Neural cell (in vitro differentiated cells): ENCODE measurements at regions not wholly inside any gene's neighbourhood (a gene's known extent, or its start where the extent isn't known, plus 50 kb on each side); places are given as distances from the start of the nearest gene placed in this dataset.

ENCODE experiments used
- H2AFZ ChIP-seq: fragments of 200-600, 300-800 bp; sonication (generic), shearing (Covaris generic); 2 replicates; pipeline ENCODE4 v1.6.0; 2014; ENCODE audit warnings: low read depth, mild to moderate bottlenecking, antibody characterized with exemption, low read length, moderate library complexity
- H3F3A ChIP-seq: fragments of 200-600 bp; shearing (Covaris generic); 2 replicates; pipeline ENCODE4 v1.6.1; 2016; ENCODE audit warnings: mild to moderate bottlenecking, moderate library complexity, mixed read lengths, antibody characterized with exemption, low read length; ENCODE audit not compliant: insufficient read depth, poor library complexity, severe bottlenecking
- H3K27ac ChIP-seq: fragments of 200-600, 300-800 bp; sonication (generic), shearing (Covaris generic); 2 replicates; pipeline ENCODE4 v1.5.1; 2014; ENCODE audit warnings: mild to moderate bottlenecking, low read length, moderate library complexity
- H3K27me3 ChIP-seq: fragments of 300-800, 200-600 bp; sonication (generic), shearing (Covaris generic); 2 replicates; pipeline ENCODE4 v1.6.0; 2014; ENCODE audit warnings: mild to moderate bottlenecking, low read depth, low read length, moderate library complexity; ENCODE audit not compliant: insufficient read depth
- H3K36me3 ChIP-seq: fragments of 300-800, 200-600 bp; sonication (generic), shearing (Covaris generic); 2 replicates; pipeline ENCODE4 v1.5.1; 2014; ENCODE audit warnings: mild to moderate bottlenecking, antibody characterized with exemption, low read length, moderate library complexity; ENCODE audit not compliant: insufficient read depth
- H3K4me2 ChIP-seq: fragments of 300-800, 200-600 bp; sonication (generic), shearing (Covaris generic); 2 replicates; pipeline ENCODE4 v1.6.0; 2014; ENCODE audit warnings: mild to moderate bottlenecking, low read length
- H3K4me3 ChIP-seq: fragments of 300-800, 200-600 bp; sonication (generic), shearing (Covaris generic); 2 replicates; pipeline ENCODE4 v1.5.1; 2014; ENCODE audit warnings: mild to moderate bottlenecking, low read length, moderate library complexity
- H3K79me2 ChIP-seq: fragments of 200-600 bp; shearing (Covaris generic); replicated peaks from 2 replicates; pipeline ENCODE4 v1.6.0; 2014; ENCODE audit warnings: mild to moderate bottlenecking, low read length, moderate library complexity; ENCODE audit not compliant: insufficient read depth
- H3K9ac ChIP-seq: fragments of 300-800, 200-600 bp; sonication (generic), shearing (Covaris generic); 2 replicates; pipeline ENCODE4 v1.6.1; 2016; ENCODE audit warnings: mild to moderate bottlenecking, low read length, mixed read lengths
- H3K9me2 ChIP-seq: fragments of 200-600 bp; shearing (Covaris generic); 2 replicates; pipeline ENCODE4 v1.6.1; 2016; ENCODE audit warnings: mild to moderate bottlenecking, low read length, mixed read lengths; ENCODE audit not compliant: insufficient read depth
- H3K9me3 ChIP-seq: fragments of 200-600, 300-800 bp; sonication (generic), shearing (Covaris generic); 2 replicates; pipeline ENCODE4 v1.6.1; 2016; ENCODE audit warnings: mild to moderate bottlenecking, mixed run types, low read length, moderate library complexity, mixed read lengths
- H4K20me1 ChIP-seq: fragments of 200-600 bp; shearing (Covaris generic); 2 replicates; pipeline ENCODE4 v1.6.1; 2016; ENCODE audit warnings: mild to moderate bottlenecking, mixed run types; ENCODE audit not compliant: insufficient read depth
- CTCF ChIP-seq: fragments of 450-650 bp; IDR thresholded peaks from 2 replicates; pipeline ENCODE4 v1.5.1; 2014; ENCODE audit warnings: antibody characterized with exemption, mild to moderate bottlenecking, moderate library complexity; ENCODE audit not compliant: poor library complexity, severe bottlenecking
- EP300 ChIP-seq: fragments of 450-650 bp; conservative IDR thresholded peaks from 2 replicates; pipeline ENCODE4 v1.6.1; 2014; ENCODE audit warnings: antibody characterized with exemption, mild to moderate bottlenecking, moderate library complexity; ENCODE audit not compliant: poor library complexity, severe bottlenecking
- EZH2 ChIP-seq: fragments of 200-600, 300-800 bp; shearing (Covaris generic), sonication (generic); IDR thresholded peaks from 2 replicates; pipeline ENCODE4 v1.6.1; 2014; ENCODE audit warnings: antibody characterized with exemption, low read length, borderline replicate concordance, mild to moderate bottlenecking; ENCODE audit not compliant: insufficient read depth, poor library complexity, severe bottlenecking
- MXI1 ChIP-seq: fragments of 450-650 bp; conservative IDR thresholded peaks from 2 replicates; pipeline ENCODE4 v1.6.1; 2014; ENCODE audit warnings: antibody characterized with exemption, mild to moderate bottlenecking; ENCODE audit not compliant: poor library complexity, severe bottlenecking
- POLR2AphosphoS5 ChIP-seq: IDR thresholded peaks from 2 replicates; pipeline ENCODE4 v1.6.1; 2012
- RAD21 ChIP-seq: fragments of 450-650 bp; conservative IDR thresholded peaks from 2 replicates; pipeline ENCODE4 v1.6.1; 2014; ENCODE audit warnings: antibody characterized with exemption, mild to moderate bottlenecking, moderate library complexity
- REST ChIP-seq: IDR thresholded peaks from 2 replicates; pipeline ENCODE4 v1.6.1; 2012; ENCODE audit warnings: borderline replicate concordance
- SMC3 ChIP-seq: fragments of 450-650 bp; conservative IDR thresholded peaks from 2 replicates; pipeline ENCODE4 v1.6.1; 2014; ENCODE audit warnings: antibody characterized with exemption, mild to moderate bottlenecking, moderate library complexity; ENCODE audit not compliant: poor library complexity
- TAF1 ChIP-seq: IDR thresholded peaks from 2 replicates; pipeline ENCODE4 v1.6.1; 2012; ENCODE audit warnings: low read depth

GRCh38 chr2:150974234-150974633 is 287.4 kb downstream of the RBM43 start:
- H3K4me3 ChIP-seq: no peak overlapping the region
- H3K9me2 ChIP-seq: no peaks in the 10 kb centered on the region
- no peak for TF ChIP-seq RAD21
- TF ChIP-seq POLR2AphosphoS5: no peak
- TF ChIP-seq CTCF: no peak
- no peak for TF ChIP-seq MXI1
- TF ChIP-seq EZH2: no peak
- no peak for TF ChIP-seq SMC3
- TF ChIP-seq EP300: no peak
- no peak for TF ChIP-seq REST
- no peak for TF ChIP-seq TAF1
- H3K4me2 ChIP-seq: no peak overlapping the region
- H4K20me1 ChIP-seq: no peaks in the 10 kb centered on the region
- no peak overlapping the region for H3K9ac ChIP-seq
- no peaks in the 10 kb centered on the region for H3K9me3 ChIP-seq
- H3K36me3 ChIP-seq: no peaks in the 10 kb centered on the region
- H3K27ac ChIP-seq: no peak overlapping the region
- H3F3A ChIP-seq: no peaks in the 10 kb centered on the region
- no peaks in the 10 kb centered on the region for H3K79me2 ChIP-seq
- no peak overlapping the region for H2AFZ ChIP-seq
- no peaks in the 10 kb centered on the region for H3K27me3 ChIP-seq

GRCh38 chr2:150971910-150972309 is 289.8 kb downstream of the RBM43 start:
- no peaks in the 10 kb centered on the region for H4K20me1 ChIP-seq
- H3K4me3 ChIP-seq: no peak overlapping the region
- H3K27ac ChIP-seq: no peak overlapping the region
- H3K9me2 ChIP-seq: no peaks in the 10 kb centered on the region
- no peaks in the 10 kb centered on the region for H3K9me3 ChIP-seq
- TF ChIP-seq SMC3 (no peak), REST (no peak), RAD21 (no peak), TAF1 (no peak)
- no peaks in the 10 kb centered on the region for H3K79me2 ChIP-seq
- H3K27me3 ChIP-seq: no peaks in the 10 kb centered on the region
- H3K4me2 ChIP-seq: no peak overlapping the region
- H3F3A ChIP-seq: no peaks in the 10 kb centered on the region
- no peak overlapping the region for H2AFZ ChIP-seq
- no peak overlapping the region for H3K9ac ChIP-seq
- H3K36me3 ChIP-seq: no peaks in the 10 kb centered on the region
